HCT116 (cell line): ENCODE measurements at regions not wholly inside any gene's neighbourhood (a gene's known extent, or its start where the extent isn't known, plus 50 kb on each side); places are given as distances from the start of the nearest gene placed in this dataset.

Experiments used
- ATAC-seq: fragments of 200-7000 bp; cut with Tn5 transposase; 2 replicates; pipeline ENCODE4 v1.9.1; 2020; ENCODE audit warnings: mild to moderate bottlenecking, moderate library complexity
- BruUV-seq: library from RNA; stranded (reverse); fragments of 400-500 nt; replicated peaks from 2 replicates; lab custom pipeline; 2021; lab: Mats Ljungman, UMichigan
- CTCF ChIA-PET: fragments of 300-600 bp; sonication (Branson Sonifier 250); formaldehyde crosslinking; loops from one replicate; lab custom pipeline; 2021; ENCODE audit warnings: antibody characterized with exemption; lab: Charles Lee
- POLR2A ChIA-PET: fragments of 300-600, 350-600 bp; sonication (Branson Sonifier 250); formaldehyde crosslinking; loops from one replicate; lab custom pipeline; 2021; ENCODE audit warnings: antibody characterized with exemption; lab: Charles Lee
- RAD21 ChIA-PET, 2 experiments: fragments of 300-600 bp; sonication (Branson Sonifier 250); formaldehyde crosslinking; loops; one replicate each; lab custom pipeline; 2023; ENCODE audit warnings: low total read pairs in 2 of 2; ENCODE audit not compliant: uncharacterized antibody in 2 of 2, unreplicated experiment in 2 of 2, low non-redundant PET in 1 of 2; lab: Charles Lee
- DNase-seq: peaks from one replicate; pipeline ENCODE4 v3.0.0-alpha.2; 2010; ENCODE audit warnings: low read depth, low spot score
- H2AFZ ChIP-seq: fragments of 200-600 bp; shearing (Covaris generic), sonication (generic); 2 replicates; pipeline ENCODE4 v1.6.1; 2017; ENCODE audit warnings: low read depth, mixed run types, mixed read lengths, antibody characterized with exemption, low read length; ENCODE audit not compliant: poor library complexity, severe bottlenecking
- H3K27ac ChIP-seq: 2 replicates; pipeline ENCODE4 v1.5.1; 2012; ENCODE audit warnings: low read depth, low read length
- H3K27me3 ChIP-seq: fragments of 200-600 bp; sonication (generic); 2 replicates; pipeline ENCODE4 v1.6.1; 2016; ENCODE audit warnings: mixed run types, low read length, mixed read lengths; ENCODE audit not compliant: insufficient read depth
- H3K36me3 ChIP-seq, 2 experiments: fragments of 200-500 bp in 1 of 2; fragments of 200-600 bp in 1 of 2; sonication (Bioruptor generic) in 1 of 2; sonication (generic) in 1 of 2; 2 replicates each; pipeline versions ENCODE4 v1.5.1 to v1.6.1; 2014 to 2016; ENCODE audit warnings: low read length in 2 of 2, inconsistent platforms in 1 of 2, mixed read lengths in 1 of 2, mixed run types in 1 of 2; ENCODE audit not compliant: insufficient read depth in 2 of 2, control insufficient read depth in 1 of 2
- H3K4me1 ChIP-seq, 2 experiments: fragments of 200-600 bp in 1 of 2; sonication (generic) in 1 of 2; 2 replicates each; pipeline versions ENCODE4 v1.5.1 to v1.6.1; 2012 to 2017; ENCODE audit warnings: low read length in 2 of 2, inconsistent platforms in 1 of 2, mild to moderate bottlenecking in 1 of 2, mixed read lengths in 1 of 2, mixed run types in 1 of 2, moderate library complexity in 1 of 2; ENCODE audit not compliant: insufficient read depth in 2 of 2, control insufficient read depth in 1 of 2
- H3K4me2 ChIP-seq: fragments of 200-600 bp; sonication (generic); 2 replicates; pipeline ENCODE4 v1.6.1; 2017; ENCODE audit warnings: mixed run types, low read length, mixed read lengths
- H3K4me3 ChIP-seq, 2 experiments: fragments of 200-600 bp in 1 of 2; sonication (generic) in 1 of 2; replicated peaks in 1 of 2; 2 replicates each; pipeline ENCODE4 v1.5.1; 2011 to 2016; ENCODE audit warnings: low read length in 2 of 2, control low read depth in 1 of 2, low read depth in 1 of 2, mild to moderate bottlenecking in 1 of 2, mixed read lengths in 1 of 2, mixed run types in 1 of 2
- H3K79me2 ChIP-seq: fragments of 200-600 bp; sonication (generic); 2 replicates; pipeline ENCODE4 v1.6.1; 2017; ENCODE audit warnings: mild to moderate bottlenecking, mixed run types, low read length, moderate library complexity, mixed read lengths; ENCODE audit not compliant: insufficient read depth
- H3K9ac ChIP-seq: fragments of 200-600 bp; sonication (generic); 2 replicates; pipeline ENCODE4 v1.6.1; 2016; ENCODE audit warnings: low read length, mixed read lengths
- H3K9me2 ChIP-seq: fragments of 200-600 bp; sonication (generic), shearing (Covaris generic); 2 replicates; pipeline ENCODE4 v1.6.1; 2017; ENCODE audit warnings: mixed run types, mild to moderate bottlenecking, moderate library complexity; ENCODE audit not compliant: insufficient read depth
- H3K9me3 ChIP-seq, 2 experiments: fragments of 200-500 bp in 1 of 2; fragments of 200-600 bp in 1 of 2; sonication (Bioruptor generic) in 1 of 2; sonication (generic) in 1 of 2; 2 replicates each; pipeline ENCODE4 v1.6.1; 2014 to 2017; ENCODE audit warnings: low read length in 2 of 2, mixed read lengths in 2 of 2, inconsistent platforms in 1 of 2, low read depth in 1 of 2, mild to moderate bottlenecking in 1 of 2, mixed run types in 1 of 2, moderate library complexity in 1 of 2; ENCODE audit not compliant: control insufficient read depth in 1 of 2, insufficient read depth in 1 of 2
- H4K20me1 ChIP-seq: fragments of 200-600 bp; sonication (generic), shearing (Covaris generic); 2 replicates; pipeline ENCODE4 v1.6.1; 2017; ENCODE audit warnings: mixed run types, mild to moderate bottlenecking, moderate library complexity; ENCODE audit not compliant: insufficient read depth
- EZH2 ChIP-seq: fragments of 200-600 bp; sonication (generic); IDR thresholded peaks from 2 replicates; pipeline ENCODE4 v1.6.1; 2017; ENCODE audit warnings: antibody characterized with exemption, mixed run types
- EZH2phosphoT487 ChIP-seq: fragments of 200-600 bp; IDR thresholded peaks from 2 replicates; pipeline ENCODE4 v1.6.1; 2018; ENCODE audit warnings: antibody characterized with exemption, borderline replicate concordance
- FOSL1 ChIP-seq: IDR thresholded peaks from 2 replicates; pipeline ENCODE4 v1.6.1; 2012; ENCODE audit warnings: low read depth
- JUND ChIP-seq: IDR thresholded peaks from 2 replicates; pipeline ENCODE4 v1.6.1; 2012
- POLR2A ChIP-seq: IDR thresholded peaks from 2 replicates; pipeline ENCODE4 v1.7.0; 2011; ENCODE audit warnings: borderline replicate concordance; ENCODE audit not compliant: insufficient read depth, insufficient read length; ENCODE audit errors: extremely low read depth
- POLR2AphosphoS5 ChIP-seq: IDR thresholded peaks from 2 replicates; pipeline ENCODE4 v1.6.1; 2011; ENCODE audit warnings: mild to moderate bottlenecking, low read depth, low read length, moderate library complexity
- SP1 ChIP-seq: IDR thresholded peaks from 2 replicates; pipeline ENCODE4 v1.6.1; 2012; ENCODE audit warnings: low read depth
- TCF7L2 ChIP-seq: IDR thresholded peaks from 2 replicates; pipeline ENCODE4 v1.7.0; 2011; ENCODE audit warnings: borderline replicate concordance, inconsistent platforms; ENCODE audit not compliant: insufficient read depth, insufficient read length; ENCODE audit errors: extremely low read depth
- YY1 ChIP-seq: IDR thresholded peaks from 2 replicates; pipeline ENCODE4 v1.6.1; 2011; ENCODE audit warnings: low read length, low read depth, moderate library complexity, mild to moderate bottlenecking; ENCODE audit not compliant: insufficient replicate concordance; ENCODE audit errors: extremely low read depth
- ZFX ChIP-seq: fragments of 450-650 bp; IDR thresholded peaks from 2 replicates; pipeline ENCODE4 v1.6.1; 2017
- ZNF274 ChIP-seq: fragments of 200-500 bp; sonication (Bioruptor generic); IDR thresholded peaks from 2 replicates; pipeline ENCODE4 v1.6.1; 2014; ENCODE audit warnings: mild to moderate bottlenecking, low read depth, low read length, inconsistent platforms
- intact Hi-C: fragments of 100-400 bp; cut with micrococcal nuclease; formaldehyde crosslinking; loops from 2 replicates; pipeline ENCODE4 v1.10.0; 2022
- TF ChIP-seq, protein P1 (sequence below): IDR thresholded peaks from 2 replicates; pipeline ENCODE4 v1.6.1; 2011; ENCODE audit warnings: mild to moderate bottlenecking, low read length, moderate library complexity; ENCODE audit not compliant: insufficient replicate concordance; ENCODE audit errors: extremely low read depth

DNA sequence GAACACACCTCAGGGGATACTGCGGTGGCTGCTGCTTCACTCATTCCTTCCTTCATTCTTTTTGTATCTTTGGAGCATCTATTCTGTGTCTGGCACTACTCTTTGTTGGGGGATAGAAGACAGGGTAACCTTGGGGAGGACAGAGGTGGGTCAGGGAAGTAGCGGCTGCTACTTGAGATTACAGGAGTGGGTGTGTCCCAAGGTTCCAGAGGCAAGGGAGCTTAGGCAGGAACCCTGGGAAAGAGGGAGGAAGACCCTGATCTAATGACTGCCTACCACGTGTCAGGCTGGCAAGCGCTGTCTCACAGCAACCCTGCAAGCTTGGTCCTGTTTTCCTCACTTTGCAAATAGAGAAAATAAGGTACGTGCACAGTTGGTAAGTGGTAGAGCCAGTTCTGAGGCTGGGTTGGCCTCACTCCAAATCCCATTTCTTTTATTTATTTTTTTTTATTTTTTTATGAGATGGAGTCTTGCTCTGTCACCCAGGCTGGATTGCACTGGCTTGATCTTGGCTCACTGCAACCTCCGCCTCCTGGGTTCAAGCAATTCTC lies 985.9 kb upstream of the ZNF722 start:
- ChIA-PET CTCF (no interaction called here), POLR2A (no interaction called here), RAD21 (no interaction called here)
- Histone ChIP-seq H3K36me3 (no peaks in the 10 kb centered on the region; a peak in 1 of 4 replicates), H4K20me1 (no peaks in the 10 kb centered on the region), H3K9me2 (no peaks in the 10 kb centered on the region), H3K27me3 (no peaks in the 10 kb centered on the region), H3K4me3 (no peak overlapping the region), H3K9me3 (peaks cover 0 to 5% of the 10 kb centered on the region in 2 experiments; a peak in 1 of 4 replicates), H3K4me2 (no peak overlapping the region), H2AFZ (no peak overlapping the region), H3K79me2 (no peaks in the 10 kb centered on the region), H3K4me1 (no peaks in the 10 kb centered on the region), H3K9ac (no peak overlapping the region), H3K27ac (no peak overlapping the region)
- TF ChIP-seq, protein P1, sequence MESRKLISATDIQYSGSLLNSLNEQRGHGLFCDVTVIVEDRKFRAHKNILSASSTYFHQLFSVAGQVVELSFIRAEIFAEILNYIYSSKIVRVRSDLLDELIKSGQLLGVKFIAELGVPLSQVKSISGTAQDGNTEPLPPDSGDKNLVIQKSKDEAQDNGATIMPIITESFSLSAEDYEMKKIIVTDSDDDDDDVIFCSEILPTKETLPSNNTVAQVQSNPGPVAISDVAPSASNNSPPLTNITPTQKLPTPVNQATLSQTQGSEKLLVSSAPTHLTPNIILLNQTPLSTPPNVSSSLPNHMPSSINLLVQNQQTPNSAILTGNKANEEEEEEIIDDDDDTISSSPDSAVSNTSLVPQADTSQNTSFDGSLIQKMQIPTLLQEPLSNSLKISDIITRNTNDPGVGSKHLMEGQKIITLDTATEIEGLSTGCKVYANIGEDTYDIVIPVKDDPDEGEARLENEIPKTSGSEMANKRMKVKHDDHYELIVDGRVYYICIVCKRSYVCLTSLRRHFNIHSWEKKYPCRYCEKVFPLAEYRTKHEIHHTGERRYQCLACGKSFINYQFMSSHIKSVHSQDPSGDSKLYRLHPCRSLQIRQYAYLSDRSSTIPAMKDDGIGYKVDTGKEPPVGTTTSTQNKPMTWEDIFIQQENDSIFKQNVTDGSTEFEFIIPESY = no peak
- TF ChIP-seq ZFX (no peak), YY1 (no peak), EZH2 (no peak), POLR2AphosphoS5 (no peak)
- intact Hi-C loops = no loop called here
- ATAC-seq (no peak), DNase-seq (no peak)
- BruUV-seq = no TSS peak

DNA sequence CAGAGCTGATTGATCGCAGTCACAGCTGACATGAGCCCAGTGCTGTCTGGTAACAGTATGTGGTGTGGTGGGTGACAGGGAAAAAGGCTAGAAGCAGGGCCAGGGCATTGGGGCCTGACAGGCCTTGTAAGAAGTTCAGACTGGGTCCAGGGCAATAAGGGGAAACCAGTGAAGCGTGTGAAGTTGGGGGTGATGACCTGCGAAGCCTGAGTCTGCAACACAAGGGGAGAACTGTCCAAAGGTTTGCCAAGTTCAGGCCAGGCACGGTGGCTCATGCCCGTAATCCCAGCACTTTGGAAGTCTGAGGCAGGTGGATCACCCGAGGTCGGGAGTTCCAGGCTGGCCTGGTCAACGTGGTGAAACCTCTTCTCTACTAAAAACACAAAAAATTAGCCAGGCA lies 983.9 kb upstream of the ZNF722 start:
- ChIA-PET RAD21 (no interaction called here), CTCF (no interaction called here), POLR2A (no interaction called here)
- TF ChIP-seq ZNF274 (no peak), POLR2AphosphoS5 (no peak), POLR2A (no peak), FOSL1 (no peak), EZH2phosphoT487 (no peak), TCF7L2 (no peak), JUND (no peak), SP1 (no peak)
- no peak overlapping the region for H3K27ac ChIP-seq
- no peak overlapping the region for H3K4me2 ChIP-seq
- no TSS peak for BruUV-seq
- H4K20me1 ChIP-seq = no peaks in the 10 kb centered on the region
- no peak overlapping the region for H3K9ac ChIP-seq
- H2AFZ ChIP-seq = no peak overlapping the region
- H3K4me1 ChIP-seq = no peaks in the 10 kb centered on the region
- peaks cover 0 to 5% of the 10 kb centered on the region in 2 experiments; a peak in 1 of 4 replicates for H3K9me3 ChIP-seq
- intact Hi-C loops = no loop called here
- H3K4me3 ChIP-seq = no peak overlapping the region
- no peaks in the 10 kb centered on the region; a peak in 1 of 4 replicates for H3K36me3 ChIP-seq
- DNase-seq (no peak), ATAC-seq (no peak)
- H3K79me2 ChIP-seq = no peaks in the 10 kb centered on the region
- H3K27me3 ChIP-seq = no peaks in the 10 kb centered on the region
- no peaks in the 10 kb centered on the region for H3K9me2 ChIP-seq
